NCI-H526 (cell line): ENCODE measurements at regions not wholly inside any gene's neighbourhood (a gene's known extent, or its start where the extent isn't known, plus 50 kb on each side); places are given as distances from the start of the nearest gene placed in this dataset.
A peak's percentile ranks its signal among the peaks of the same experiment; 100 is the strongest.

Experiments used
- DNase-seq, 2 experiments: peaks; one replicate each; lab custom pipeline; 2025; lab: John Stamatoyannopoulos, UW

DNA sequence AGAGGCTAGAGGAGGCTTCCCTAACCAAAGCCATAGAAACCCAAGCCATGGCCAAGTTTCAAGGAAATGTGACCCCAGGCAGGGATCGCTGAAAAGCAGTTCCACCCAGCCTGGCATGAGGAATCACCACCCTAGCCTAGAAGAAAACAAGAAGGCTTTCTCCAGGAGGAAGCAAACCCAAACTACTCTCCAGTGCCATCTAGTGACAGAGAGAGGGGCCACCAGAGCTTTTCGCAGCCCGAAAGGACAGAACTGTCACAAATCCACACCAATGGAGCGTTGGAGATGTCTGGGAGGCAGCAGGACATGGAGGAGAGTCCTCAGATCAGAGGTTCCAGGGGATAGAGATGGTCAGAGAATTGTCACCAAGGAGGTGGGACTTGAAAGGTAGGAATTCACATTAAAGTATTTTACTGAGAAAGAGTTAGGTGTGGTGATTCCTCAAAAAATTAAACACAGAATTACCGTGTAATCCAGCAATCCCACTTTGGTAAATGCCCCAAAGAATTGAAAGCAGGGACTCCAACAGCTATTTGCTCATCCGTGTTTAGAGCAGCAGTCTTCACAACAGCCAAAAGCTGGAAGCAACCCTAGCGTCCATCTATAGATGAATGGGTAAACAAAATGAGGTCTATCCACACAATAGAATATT is 67.3 kb upstream of the NUP50 start:
- peak; percentile 46 to 64 for DNase-seq

DNA sequence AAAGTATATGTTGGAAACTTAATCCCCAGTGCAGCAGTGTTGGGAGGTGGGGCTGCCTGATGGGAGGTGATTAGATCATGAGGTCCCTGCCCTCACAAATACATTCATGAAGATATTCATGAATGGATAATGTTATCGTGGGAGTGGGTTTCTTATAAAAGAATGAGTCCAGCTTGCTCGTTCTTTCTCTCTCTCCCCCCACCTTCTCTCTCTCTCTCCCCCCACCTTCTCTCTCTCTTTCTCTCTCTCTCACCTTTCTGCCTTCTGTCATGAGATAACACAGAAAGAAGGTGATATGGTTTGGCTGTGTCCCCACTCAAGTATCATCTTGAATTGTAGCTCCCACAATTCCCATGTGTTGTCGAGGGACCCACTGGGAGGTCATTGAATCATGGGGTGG is 66.7 kb upstream of the NUP50 start:
- no peak for DNase-seq

DNA sequence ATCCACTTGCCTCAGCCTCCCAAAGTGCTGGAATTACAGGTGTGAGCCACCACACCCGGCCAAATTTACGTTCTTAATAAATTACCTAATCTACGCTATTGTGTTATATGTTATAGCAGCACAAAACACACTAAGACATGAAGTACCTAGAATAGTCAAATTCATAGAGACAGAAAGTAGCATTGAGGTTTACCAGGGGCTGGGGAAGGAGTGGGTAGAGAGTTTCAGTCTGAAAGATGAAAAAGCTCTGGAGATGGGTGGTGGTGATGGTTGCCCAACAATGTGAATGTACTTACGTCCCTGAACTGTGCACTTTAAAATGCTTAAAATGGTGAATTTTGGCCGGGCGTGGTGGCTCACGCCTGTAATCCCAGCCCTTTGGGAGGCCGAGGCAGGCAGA is 65.7 kb upstream of the NUP50 start:
- no peak for DNase-seq

DNA sequence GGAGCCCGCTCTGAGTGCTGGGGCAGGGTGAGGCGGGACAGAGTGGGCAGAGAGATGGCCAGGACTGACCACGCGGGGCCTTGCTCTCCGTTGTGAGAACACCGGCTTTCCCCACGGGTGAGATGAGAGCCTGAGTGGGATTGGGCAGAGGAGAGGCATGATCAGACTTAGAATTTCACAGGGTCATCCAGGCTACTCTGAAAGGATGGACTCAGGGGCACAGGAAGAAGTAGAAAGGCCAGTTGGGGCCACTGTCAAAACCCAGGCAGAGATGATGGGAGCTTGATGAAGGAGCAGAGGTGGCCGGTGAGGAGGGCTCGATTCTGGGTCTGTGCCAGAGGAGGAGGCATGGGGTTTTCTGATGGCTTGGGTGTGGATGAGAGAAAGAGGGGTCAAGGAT is 63.8 kb upstream of the NUP50 start:
- DNase-seq, result no peak

DNA sequence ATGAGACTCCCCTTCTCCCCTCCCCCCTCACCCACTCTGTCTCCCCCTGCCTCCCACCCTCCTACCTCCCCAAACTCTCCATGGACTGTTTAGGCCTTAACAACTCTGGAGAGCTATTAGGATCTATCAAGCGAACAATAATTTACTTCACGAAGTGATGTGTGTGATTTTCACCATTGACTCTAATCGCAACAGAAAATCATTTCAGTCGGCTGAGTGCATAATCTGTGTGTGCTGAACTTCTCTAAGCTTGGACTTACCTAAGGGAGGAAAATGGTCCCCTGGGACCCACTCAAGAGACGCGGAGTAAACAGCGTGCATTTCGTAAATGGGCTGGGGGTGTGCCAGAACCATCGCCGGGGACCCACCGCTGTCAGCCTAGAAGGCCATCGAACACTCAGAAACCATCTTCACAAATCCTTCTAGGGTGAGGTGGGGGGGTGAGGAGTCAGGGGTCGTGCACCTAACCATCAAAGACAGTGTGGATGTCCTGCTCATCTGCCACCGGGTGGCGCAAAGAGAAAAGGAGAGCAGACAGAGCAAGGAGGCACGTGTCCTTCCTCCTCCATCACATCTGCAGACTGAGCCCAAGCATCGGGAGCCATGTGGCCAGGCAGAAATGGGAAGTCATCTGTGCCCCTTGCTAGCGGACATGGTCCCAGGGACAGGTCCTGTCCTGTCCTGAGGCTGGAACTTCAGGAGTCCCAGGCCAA is 62.1 kb upstream of the NUP50 start:
- DNase-seq, result peak; percentile 56 to 62

DNA sequence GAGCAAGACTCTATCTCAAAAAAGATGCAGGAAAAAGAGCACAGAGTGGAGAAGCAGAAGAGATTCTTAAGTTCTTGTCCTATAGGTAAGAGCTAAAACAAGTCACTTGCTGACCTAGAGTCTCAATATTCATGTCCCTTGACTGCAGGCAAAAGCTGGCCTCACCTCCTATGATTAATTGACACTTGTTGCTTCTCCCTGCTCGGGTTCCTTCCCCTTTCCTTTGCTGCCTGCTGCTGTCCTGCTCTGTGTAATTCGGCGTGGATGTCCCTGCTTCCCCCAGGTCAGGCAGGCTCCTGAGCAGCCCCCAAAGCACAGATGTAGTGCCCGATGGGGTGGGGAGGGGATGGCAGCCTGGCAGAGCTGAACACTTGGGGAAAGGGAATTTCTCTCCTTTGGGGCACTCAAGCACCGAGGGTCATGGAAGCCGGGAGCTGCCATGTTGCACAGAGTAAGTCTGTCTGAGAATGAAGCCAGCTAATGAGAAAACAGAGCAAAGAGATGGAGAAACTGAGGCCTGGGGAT is 60.8 kb upstream of the NUP50 start:
- no peak for DNase-seq

DNA sequence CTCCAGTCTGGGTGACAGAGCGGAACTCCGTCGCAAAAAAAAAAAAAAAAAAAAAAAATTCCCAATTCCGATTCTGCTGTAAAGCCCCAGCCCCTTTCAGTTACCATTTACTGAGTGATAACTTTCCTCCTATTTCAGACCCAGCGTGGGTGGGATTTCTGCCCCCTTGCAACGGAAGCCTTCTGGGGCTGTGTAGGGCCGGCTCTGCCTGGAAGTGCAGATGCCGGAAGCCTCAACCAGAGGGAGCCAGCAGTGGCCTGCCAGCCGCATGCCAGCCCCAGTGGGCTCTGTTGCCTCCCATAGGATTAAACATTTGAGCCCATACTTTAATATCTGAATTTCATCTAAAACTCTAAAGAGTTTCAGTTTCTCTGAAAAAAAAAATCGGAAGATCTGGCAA is 60.0 kb upstream of the NUP50 start:
- DNase-seq, result no peak

DNA sequence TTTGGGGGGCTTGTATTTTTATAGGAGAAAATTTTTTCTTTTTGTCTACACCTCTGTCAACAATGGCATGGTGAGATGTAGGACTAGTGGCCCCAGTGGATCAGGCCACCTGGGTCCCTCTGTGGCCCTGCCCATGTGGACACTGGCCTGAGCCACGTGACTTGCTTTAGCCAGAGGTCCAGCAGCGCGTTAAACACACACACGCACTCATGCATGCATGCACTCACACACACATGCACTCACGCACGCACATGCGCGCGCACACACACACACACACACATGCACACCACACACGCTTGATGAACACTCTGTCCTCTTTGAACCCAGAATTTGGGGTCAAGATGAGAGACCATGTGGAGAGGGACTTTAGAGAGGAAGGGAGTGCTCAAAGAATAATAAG is 59.4 kb upstream of the NUP50 start:
- DNase-seq, result no peak

DNA sequence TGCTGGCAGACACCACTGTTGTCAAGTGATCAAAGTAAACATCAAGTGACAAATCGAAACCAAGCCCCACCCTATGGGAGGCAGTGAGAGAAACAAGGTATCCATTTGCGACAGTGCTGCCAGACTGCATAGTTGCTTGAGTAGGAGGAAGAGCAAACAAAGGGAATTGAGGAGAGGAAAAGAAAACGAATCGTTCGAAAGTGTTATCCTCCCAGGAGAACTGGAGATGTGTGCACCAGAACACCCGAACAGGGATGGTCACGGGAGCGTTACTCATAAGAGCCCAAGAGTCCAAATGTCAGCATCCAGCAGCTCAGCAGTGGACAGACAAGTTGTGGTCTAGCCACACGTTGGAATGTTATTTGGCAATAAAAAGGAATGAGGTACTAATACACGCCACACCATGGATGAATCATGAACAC is 58.4 kb upstream of the NUP50 start:
- no peak for DNase-seq

DNA sequence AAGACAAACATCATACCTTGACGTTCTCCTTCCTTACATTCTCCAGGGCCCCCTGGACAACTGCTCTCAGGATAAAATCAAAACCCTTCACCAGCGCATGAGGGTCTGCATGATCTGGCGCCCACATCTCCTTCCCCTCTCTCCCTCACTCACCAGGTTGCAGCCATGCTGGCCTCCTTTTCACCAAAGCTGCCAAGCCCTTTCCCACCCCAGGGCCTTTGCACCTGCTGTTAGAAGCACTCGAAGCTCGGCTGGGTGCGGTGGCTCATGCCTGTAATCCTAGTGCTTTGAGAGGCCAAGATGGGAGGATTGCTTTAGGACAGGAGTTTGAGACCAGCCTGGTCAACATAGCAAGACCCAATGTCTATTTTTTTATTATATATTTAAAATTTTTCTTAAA is 56.1 kb upstream of the NUP50 start:
- DNase-seq, result no peak

DNA sequence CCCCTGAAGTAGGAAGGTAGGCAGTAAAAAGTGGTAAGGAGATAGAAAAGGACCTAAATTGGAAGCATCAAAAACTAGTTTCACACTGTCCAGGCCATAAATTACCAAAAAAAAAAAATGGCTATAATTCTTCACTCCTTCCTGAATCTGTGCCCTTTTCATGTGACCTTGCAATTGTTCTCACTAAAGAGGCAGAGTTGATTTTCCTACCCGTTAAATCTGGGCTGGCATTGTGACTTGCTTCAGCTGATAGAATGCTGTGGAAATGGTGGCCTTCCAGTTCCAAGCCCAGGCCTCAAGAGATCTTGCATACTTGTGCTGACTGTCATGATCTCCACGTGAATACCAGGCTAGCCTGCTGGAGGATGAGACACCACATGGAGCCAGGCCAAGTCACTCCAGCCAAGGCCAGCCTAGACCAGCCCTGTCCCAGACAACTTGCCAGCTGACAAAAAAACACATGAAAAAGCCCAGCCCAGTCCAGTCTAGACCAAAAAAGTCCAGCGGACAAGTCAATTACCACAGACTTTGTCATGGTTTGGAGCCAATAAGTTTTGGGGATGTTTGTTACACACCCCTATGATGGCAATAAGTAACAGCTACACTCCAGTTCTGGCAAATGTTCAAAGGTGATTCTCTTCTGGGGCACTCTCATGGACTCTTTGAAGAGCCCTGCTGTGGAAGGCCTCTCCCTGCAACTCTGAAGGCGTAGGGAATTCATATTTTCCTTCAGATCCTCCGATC is 51.4 kb upstream of the NUP50 start:
- no peak for DNase-seq
